Astrocyte (in vitro differentiated cells and primary cell): ENCODE measurements at regions not wholly inside any gene's neighbourhood (a gene's known extent, or its start where the extent isn't known, plus 50 kb on each side); places are given as distances from the start of the nearest gene placed in this dataset.

ENCODE experiments used
- DNase-seq: peaks from one replicate; pipeline ENCODE4 v3.0.0-alpha.2; 2010; ENCODE audit warnings: low read depth
- FAIRE-seq: peaks from 2 replicates; lab custom pipeline; 2011; peaks lifted over from hg19 to GRCh38; lab: Jason Lieb, UNC
- H2AFZ ChIP-seq: 2 replicates; pipeline ENCODE4 v1.6.0; 2012; ENCODE audit warnings: low read depth, low read length, inconsistent platforms
- H3K27ac ChIP-seq: 2 replicates; pipeline ENCODE4 v1.5.1; 2011; ENCODE audit warnings: low read depth, low read length, inconsistent platforms
- H3K27me3 ChIP-seq: 2 replicates; pipeline ENCODE4 v1.6.0; 2011; ENCODE audit warnings: low read length, inconsistent platforms; ENCODE audit not compliant: insufficient read depth
- H3K36me3 ChIP-seq: 2 replicates; pipeline ENCODE4 v1.5.1; 2011; ENCODE audit warnings: low read length, inconsistent platforms; ENCODE audit not compliant: insufficient read depth
- H3K4me1 ChIP-seq: 2 replicates; pipeline ENCODE4 v1.5.1; 2011; ENCODE audit warnings: low read length, inconsistent platforms; ENCODE audit not compliant: insufficient read depth
- H3K4me2 ChIP-seq: 2 replicates; pipeline ENCODE4 v1.6.0; 2012; ENCODE audit warnings: low read length, inconsistent platforms
- H3K4me3 ChIP-seq: 2 replicates; pipeline ENCODE4 v1.5.1; 2011; ENCODE audit warnings: low read depth, mild to moderate bottlenecking, low read length, inconsistent platforms; ENCODE audit not compliant: insufficient read depth
- H3K79me2 ChIP-seq: 2 replicates; pipeline ENCODE4 v1.6.0; 2012; ENCODE audit warnings: mild to moderate bottlenecking, low read length, inconsistent platforms; ENCODE audit not compliant: insufficient read depth
- H3K9ac ChIP-seq: 2 replicates; pipeline ENCODE4 v1.6.0; 2012; ENCODE audit warnings: mild to moderate bottlenecking, low read length, inconsistent platforms
- H3K9me3 ChIP-seq: 2 replicates; pipeline ENCODE4 v1.5.1; 2012; ENCODE audit warnings: low read depth, mild to moderate bottlenecking, low read length, inconsistent platforms; ENCODE audit not compliant: insufficient read depth
- H4K20me1 ChIP-seq: 2 replicates; pipeline ENCODE4 v1.6.0; 2012; ENCODE audit warnings: low read length, inconsistent platforms; ENCODE audit not compliant: insufficient read depth
- H3K27ac Mint-ChIP-seq: one replicate; pipeline ENCODE4 v1.8.0; 2021; ENCODE audit warnings: mild to moderate bottlenecking, mixed read lengths; ENCODE audit not compliant: unreplicated experiment
- H3K27me3 Mint-ChIP-seq: one replicate; pipeline ENCODE4 v1.8.0; 2021; ENCODE audit warnings: low read depth, mixed read lengths; ENCODE audit not compliant: unreplicated experiment
- H3K36me3 Mint-ChIP-seq: one replicate; pipeline ENCODE4 v1.8.0; 2021; ENCODE audit warnings: low read depth, mixed read lengths; ENCODE audit not compliant: unreplicated experiment
- H3K4me1 Mint-ChIP-seq: one replicate; pipeline ENCODE4 v1.8.0; 2021; ENCODE audit warnings: low read depth, mixed read lengths; ENCODE audit not compliant: unreplicated experiment
- H3K4me3 Mint-ChIP-seq: one replicate; pipeline ENCODE4 v1.8.0; 2021; ENCODE audit warnings: mild to moderate bottlenecking, moderate library complexity, mixed read lengths; ENCODE audit not compliant: unreplicated experiment
- H3K9me3 Mint-ChIP-seq: one replicate; pipeline ENCODE4 v1.8.0; 2021; ENCODE audit warnings: mild to moderate bottlenecking, mixed read lengths; ENCODE audit not compliant: unreplicated experiment
- CTCF ChIP-seq: IDR thresholded peaks from 2 replicates; pipeline ENCODE4 v1.5.1; 2011; ENCODE audit warnings: low read depth, mild to moderate bottlenecking, inconsistent platforms, low read length, moderate library complexity; ENCODE audit not compliant: insufficient read depth
- EZH2 ChIP-seq: IDR thresholded peaks from 2 replicates; pipeline ENCODE4 v1.6.1; 2012; ENCODE audit warnings: mild to moderate bottlenecking, low read length, inconsistent platforms; ENCODE audit not compliant: insufficient read depth

- H3K36me3 ChIP-seq: no peaks in the 10 kb centered on the region
- no peaks in the 10 kb centered on the region for H3K27me3 ChIP-seq
- H3K4me3 ChIP-seq: no peak overlapping the region
- Mint-ChIP-seq H3K9me3 (no peaks in the 10 kb centered on the region), H3K4me3 (no peak overlapping the region), H3K36me3 (no peaks in the 10 kb centered on the region), H3K4me1 (peaks cover 13% of the 10 kb centered on the region), H3K27ac (no peak overlapping the region), H3K27me3 (no peaks in the 10 kb centered on the region)
- H3K9ac ChIP-seq: no peak overlapping the region
- H3K79me2 ChIP-seq: no peaks in the 10 kb centered on the region
- no peak overlapping the region for H3K27ac ChIP-seq
- no peaks in the 10 kb centered on the region for H3K9me3 ChIP-seq
- TF ChIP-seq EZH2 (no peak), CTCF (no peak)
- FAIRE-seq (no peak), DNase-seq (no peak)
- no peak overlapping the region for H2AFZ ChIP-seq
- H3K4me1 ChIP-seq: no peaks in the 10 kb centered on the region
- H4K20me1 ChIP-seq: no peaks in the 10 kb centered on the region
- H3K4me2 ChIP-seq: no peak overlapping the region
Measured at GRCh38 chr2:125746321-125747164, 909.4 kb upstream of the GYPC start.

GRCh38 chr2:125747165-125747425 is 908.9 kb upstream of the GYPC start:
- H3K27me3 Mint-ChIP-seq: no peaks in the 10 kb centered on the region
- no peaks in the 10 kb centered on the region for H3K36me3 Mint-ChIP-seq
- Histone ChIP-seq H4K20me1 (no peaks in the 10 kb centered on the region), H3K27ac (no peak overlapping the region), H3K36me3 (no peaks in the 10 kb centered on the region), H3K79me2 (no peaks in the 10 kb centered on the region), H3K9ac (no peak overlapping the region), H2AFZ (no peak overlapping the region), H3K4me3 (no peak overlapping the region), H3K9me3 (no peaks in the 10 kb centered on the region), H3K4me1 (no peaks in the 10 kb centered on the region), H3K4me2 (no peak overlapping the region), H3K27me3 (no peaks in the 10 kb centered on the region)
- no peak overlapping the region for H3K27ac Mint-ChIP-seq
- TF ChIP-seq CTCF (no peak), EZH2 (no peak)
- no peak for DNase-seq
- H3K4me1 Mint-ChIP-seq: peaks cover 13% of the 10 kb centered on the region
- no peak for FAIRE-seq
- H3K9me3 Mint-ChIP-seq: no peaks in the 10 kb centered on the region
- H3K4me3 Mint-ChIP-seq: no peak overlapping the region

GRCh38 chr2:125756431-125756830 is 899.5 kb upstream of the GYPC start:
- H3K4me3 ChIP-seq: no peak overlapping the region

More at GRCh38 chr2:125756431-125756830, 899.5 kb upstream of the GYPC start:
- no peak overlapping the region for H3K4me3 Mint-ChIP-seq
- Histone ChIP-seq H2AFZ (no peak overlapping the region), H3K4me2 (no peak overlapping the region), H3K79me2 (no peaks in the 10 kb centered on the region), H3K9ac (no peak overlapping the region), H3K27ac (no peak overlapping the region), H3K9me3 (peaks cover 4% of the 10 kb centered on the region), H3K27me3 (no peaks in the 10 kb centered on the region), H3K4me1 (no peaks in the 10 kb centered on the region), H3K36me3 (no peaks in the 10 kb centered on the region), H4K20me1 (no peaks in the 10 kb centered on the region)
- FAIRE-seq (no peak), DNase-seq (no peak)
- no peak overlapping the region for H3K27ac Mint-ChIP-seq
- TF ChIP-seq EZH2: no peak
- TF ChIP-seq CTCF: no peak
- H3K4me1 Mint-ChIP-seq: no peaks in the 10 kb centered on the region
- no peaks in the 10 kb centered on the region for H3K9me3 Mint-ChIP-seq
- H3K36me3 Mint-ChIP-seq: no peaks in the 10 kb centered on the region
- H3K27me3 Mint-ChIP-seq: peaks cover 4% of the 10 kb centered on the region
